ENCODE measurements at regions not wholly inside any gene's neighbourhood (a gene's known extent, or its start where the extent isn't known, plus 50 kb on each side); places are given as distances from the start of the nearest gene placed in this dataset.

DNA sequence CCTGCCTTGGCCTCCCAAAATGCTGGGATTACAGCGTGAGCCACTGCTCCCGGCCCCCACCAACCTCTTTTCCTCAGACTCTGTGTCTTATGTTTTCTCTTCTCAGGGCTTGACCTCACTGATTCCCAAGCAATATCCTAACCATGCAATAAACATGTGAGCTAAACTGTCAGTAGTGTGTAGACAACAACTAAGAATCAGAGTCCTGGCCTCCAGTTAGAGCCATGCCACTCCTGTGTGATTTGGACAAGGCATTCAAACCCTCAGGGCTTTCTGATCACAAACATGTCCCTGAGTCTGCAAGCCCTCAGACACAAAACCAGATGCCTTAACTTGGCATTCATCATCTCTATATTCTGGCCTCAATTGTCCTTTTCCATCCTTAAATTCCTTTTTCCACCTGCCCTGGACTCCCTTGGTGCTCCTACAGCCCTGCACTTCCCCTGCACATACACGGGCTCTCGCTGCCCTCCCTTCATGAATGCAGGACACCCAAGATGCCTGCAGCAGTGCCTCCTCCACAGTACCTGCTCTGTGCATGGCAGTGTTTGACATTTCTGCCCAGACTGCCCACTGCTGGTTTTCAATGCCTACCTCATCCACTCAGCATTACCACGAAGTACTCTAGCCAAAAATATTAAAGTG lies 142.8 kb downstream of the CYP26A1 start:
- Histone ChIP-seq H3K4me1 (ENCODE audit: control insufficient read depth in 4 of 4, insufficient read depth in 4 of 4, low read length in 3 of 4) (peaks cover 9 to 28% (median 18%) of the 10 kb centered on the region in 4 donors), H3K4me3 (ENCODE audit: low read depth in 1 of 3, low read length in 3 of 3) (no peak overlapping the region), H3K27me3 (ENCODE audit: control insufficient read depth in 4 of 4, insufficient read depth in 4 of 4, low read length in 3 of 4) (no peaks in the 10 kb centered on the region), H3K9me3 (ENCODE audit: control insufficient read depth in 4 of 4, low read length in 3 of 4) (no peaks in the 10 kb centered on the region), H3K9ac (ENCODE audit: low read depth in 1 of 2, low read length in 2 of 2) (no peak overlapping the region), H3K27ac (ENCODE audit: low read depth in 1 of 2, low read length in 2 of 2) (no peak overlapping the region), H3K36me3 (ENCODE audit: control insufficient read depth in 4 of 4, insufficient read depth in 3 of 4, low read depth in 1 of 4, low read length in 3 of 4) (no peaks in the 10 kb centered on the region)
- WGBS, result 90% methylated on average over 5 of the region's 5 CpGs
- TF ChIP-seq, protein P1, sequence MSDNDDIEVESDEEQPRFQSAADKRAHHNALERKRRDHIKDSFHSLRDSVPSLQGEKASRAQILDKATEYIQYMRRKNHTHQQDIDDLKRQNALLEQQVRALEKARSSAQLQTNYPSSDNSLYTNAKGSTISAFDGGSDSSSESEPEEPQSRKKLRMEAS (IDR thresholded peaks at IDR 0.05), result no peak
- TF ChIP-seq, protein P2, sequence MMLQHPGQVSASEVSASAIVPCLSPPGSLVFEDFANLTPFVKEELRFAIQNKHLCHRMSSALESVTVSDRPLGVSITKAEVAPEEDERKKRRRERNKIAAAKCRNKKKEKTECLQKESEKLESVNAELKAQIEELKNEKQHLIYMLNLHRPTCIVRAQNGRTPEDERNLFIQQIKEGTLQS (IDR thresholded peaks at IDR 0.05), result no peak
- no peak for TF ChIP-seq HNF4G (IDR thresholded peaks at IDR 0.05)
- TF ChIP-seq NR2F2 (IDR thresholded peaks at IDR 0.05), result no peak
- TF ChIP-seq EGR1 (IDR thresholded peaks at IDR 0.05; ENCODE audit: low read depth in 2 of 2), result no peak
- TF ChIP-seq FOXA2 (IDR thresholded peaks at IDR 0.05), result no peak
- TF ChIP-seq, protein P3, sequence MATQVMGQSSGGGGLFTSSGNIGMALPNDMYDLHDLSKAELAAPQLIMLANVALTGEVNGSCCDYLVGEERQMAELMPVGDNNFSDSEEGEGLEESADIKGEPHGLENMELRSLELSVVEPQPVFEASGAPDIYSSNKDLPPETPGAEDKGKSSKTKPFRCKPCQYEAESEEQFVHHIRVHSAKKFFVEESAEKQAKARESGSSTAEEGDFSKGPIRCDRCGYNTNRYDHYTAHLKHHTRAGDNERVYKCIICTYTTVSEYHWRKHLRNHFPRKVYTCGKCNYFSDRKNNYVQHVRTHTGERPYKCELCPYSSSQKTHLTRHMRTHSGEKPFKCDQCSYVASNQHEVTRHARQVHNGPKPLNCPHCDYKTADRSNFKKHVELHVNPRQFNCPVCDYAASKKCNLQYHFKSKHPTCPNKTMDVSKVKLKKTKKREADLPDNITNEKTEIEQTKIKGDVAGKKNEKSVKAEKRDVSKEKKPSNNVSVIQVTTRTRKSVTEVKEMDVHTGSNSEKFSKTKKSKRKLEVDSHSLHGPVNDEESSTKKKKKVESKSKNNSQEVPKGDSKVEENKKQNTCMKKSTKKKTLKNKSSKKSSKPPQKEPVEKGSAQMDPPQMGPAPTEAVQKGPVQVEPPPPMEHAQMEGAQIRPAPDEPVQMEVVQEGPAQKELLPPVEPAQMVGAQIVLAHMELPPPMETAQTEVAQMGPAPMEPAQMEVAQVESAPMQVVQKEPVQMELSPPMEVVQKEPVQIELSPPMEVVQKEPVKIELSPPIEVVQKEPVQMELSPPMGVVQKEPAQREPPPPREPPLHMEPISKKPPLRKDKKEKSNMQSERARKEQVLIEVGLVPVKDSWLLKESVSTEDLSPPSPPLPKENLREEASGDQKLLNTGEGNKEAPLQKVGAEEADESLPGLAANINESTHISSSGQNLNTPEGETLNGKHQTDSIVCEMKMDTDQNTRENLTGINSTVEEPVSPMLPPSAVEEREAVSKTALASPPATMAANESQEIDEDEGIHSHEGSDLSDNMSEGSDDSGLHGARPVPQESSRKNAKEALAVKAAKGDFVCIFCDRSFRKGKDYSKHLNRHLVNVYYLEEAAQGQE (IDR thresholded peaks at IDR 0.05), result no peak
- TF ChIP-seq SP1 (IDR thresholded peaks at IDR 0.05), result no peak
- TF ChIP-seq TAF1 (conservative IDR thresholded peaks at IDR 0.05), result no peak
- no peak for TF ChIP-seq RAD21 (IDR thresholded peaks at IDR 0.05)
- no peak for TF ChIP-seq GABPA (IDR thresholded peaks at IDR 0.05 in 1 of 2, conservative IDR thresholded peaks at IDR 0.05 in 1 of 2)
- no peak for TF ChIP-seq RXRA (IDR thresholded peaks at IDR 0.05)
- TF ChIP-seq ZBTB33 (IDR thresholded peaks at IDR 0.05), result no peak
- TF ChIP-seq JUND (IDR thresholded peaks at IDR 0.05), result no peak
- TF ChIP-seq YY1 (IDR thresholded peaks at IDR 0.05), result no peak
- TF ChIP-seq CTCF (IDR thresholded peaks at IDR 0.05; ENCODE audit: low read depth, low read length, missing input control), result no peak
- no peak for TF ChIP-seq FOXA1 (IDR thresholded peaks at IDR 0.05)
- TF ChIP-seq HNF4A (conservative IDR thresholded peaks at IDR 0.05), result no peak
- DNase-seq (ENCODE audit: low spot score), result no peak

All from liver (tissue), 8 donors.